ENCODE measurements at regions not wholly inside any gene's neighbourhood (a gene's known extent, or its start where the extent isn't known, plus 50 kb on each side); places are given as distances from the start of the nearest gene placed in this dataset.

GRCh38 chr4:111722213-111722720 is 423.0 kb upstream of the FAM241A start:
- Histone ChIP-seq H3K79me2 (replicated peaks; ENCODE audit: insufficient read depth, low read length) (no peaks in the 10 kb centered on the region), H3K4me3 (ENCODE audit: low read length) (no peak overlapping the region), H3K36me3 (ENCODE audit: insufficient read depth, low read length) (no peaks in the 10 kb centered on the region), H3K27me3 (ENCODE audit: insufficient read depth, low read depth, low read length) (no peaks in the 10 kb centered on the region), H3K9me2 (ENCODE audit: insufficient read depth, low read length) (no peaks in the 10 kb centered on the region), H3K9ac (ENCODE audit: low read length) (no peak overlapping the region), H3K9me3 (ENCODE audit: low read length) (no peaks in the 10 kb centered on the region), H2AFZ (ENCODE audit: low read depth, low read length) (no peak overlapping the region), H3K4me2 (ENCODE audit: low read length) (no peak overlapping the region), H3K27ac (ENCODE audit: low read length) (no peak overlapping the region), H4K20me1 (ENCODE audit: insufficient read depth) (no peaks in the 10 kb centered on the region), H3F3A (ENCODE audit: insufficient read depth, low read length, poor library complexity, severe bottlenecking) (no peaks in the 10 kb centered on the region)
- TF ChIP-seq EP300 (conservative IDR thresholded peaks at IDR 0.05; ENCODE audit: poor library complexity, severe bottlenecking) (no peak), EZH2 (IDR thresholded peaks at IDR 0.05; ENCODE audit: borderline replicate concordance, insufficient read depth, low read length, poor library complexity, severe bottlenecking) (no peak), RAD21 (conservative IDR thresholded peaks at IDR 0.05) (no peak), REST (IDR thresholded peaks at IDR 0.05; ENCODE audit: borderline replicate concordance) (no peak), SMC3 (conservative IDR thresholded peaks at IDR 0.05; ENCODE audit: poor library complexity) (no peak), TAF1 (IDR thresholded peaks at IDR 0.05; ENCODE audit: low read depth) (no peak), CTCF (IDR thresholded peaks at IDR 0.05; ENCODE audit: poor library complexity, severe bottlenecking) (no peak), MXI1 (conservative IDR thresholded peaks at IDR 0.05; ENCODE audit: poor library complexity, severe bottlenecking) (no peak), POLR2AphosphoS5 (IDR thresholded peaks at IDR 0.05) (no peak)

- TF ChIP-seq RAD21 (conservative IDR thresholded peaks at IDR 0.05) (no peak), REST (IDR thresholded peaks at IDR 0.05; ENCODE audit: borderline replicate concordance) (no peak), POLR2AphosphoS5 (IDR thresholded peaks at IDR 0.05) (no peak), EP300 (conservative IDR thresholded peaks at IDR 0.05; ENCODE audit: poor library complexity, severe bottlenecking) (no peak), TAF1 (IDR thresholded peaks at IDR 0.05; ENCODE audit: low read depth) (no peak), CTCF (IDR thresholded peaks at IDR 0.05; ENCODE audit: poor library complexity, severe bottlenecking) (no peak), EZH2 (IDR thresholded peaks at IDR 0.05; ENCODE audit: borderline replicate concordance, insufficient read depth, low read length, poor library complexity, severe bottlenecking) (no peak), SMC3 (conservative IDR thresholded peaks at IDR 0.05; ENCODE audit: poor library complexity) (no peak), MXI1 (conservative IDR thresholded peaks at IDR 0.05; ENCODE audit: poor library complexity, severe bottlenecking) (no peak)
Measured at GRCh38 chr4:111736516-111736915, 408.7 kb upstream of the FAM241A start.

More at GRCh38 chr4:111736516-111736915, 408.7 kb upstream of the FAM241A start:
- H3K9me3 ChIP-seq (ENCODE audit: low read length): no peaks in the 10 kb centered on the region
- H4K20me1 ChIP-seq (ENCODE audit: insufficient read depth): no peaks in the 10 kb centered on the region
- no peak overlapping the region for H3K27ac ChIP-seq (ENCODE audit: low read length)
- H3K9me2 ChIP-seq (ENCODE audit: insufficient read depth, low read length): no peaks in the 10 kb centered on the region
- H3K36me3 ChIP-seq (ENCODE audit: insufficient read depth, low read length): no peaks in the 10 kb centered on the region
- no peaks in the 10 kb centered on the region for H3K27me3 ChIP-seq (ENCODE audit: insufficient read depth, low read depth, low read length)
- no peak overlapping the region for H3K9ac ChIP-seq (ENCODE audit: low read length)
- no peak overlapping the region for H3K4me3 ChIP-seq (ENCODE audit: low read length)
- no peak overlapping the region for H2AFZ ChIP-seq (ENCODE audit: low read depth, low read length)
- H3K79me2 ChIP-seq (replicated peaks; ENCODE audit: insufficient read depth, low read length): no peaks in the 10 kb centered on the region
- no peaks in the 10 kb centered on the region for H3F3A ChIP-seq (ENCODE audit: insufficient read depth, low read length, poor library complexity, severe bottlenecking)
- no peak overlapping the region for H3K4me2 ChIP-seq (ENCODE audit: low read length)
